DOHH2 (cell line): ENCODE measurements at regions not wholly inside any gene's neighbourhood (a gene's known extent, or its start where the extent isn't known, plus 50 kb on each side); places are given as distances from the start of the nearest gene placed in this dataset.

Experiments used
- H3F3A ChIP-seq: fragments of 200-600 bp; sonication (generic), shearing (Covaris generic); 2 replicates; pipeline ENCODE4 v1.6.0; 2016; ENCODE audit warnings: antibody characterized with exemption, mild to moderate bottlenecking; ENCODE audit not compliant: control insufficient read depth, insufficient read depth
- H3K27ac ChIP-seq: fragments of 200-600 bp; sonication (generic); 2 replicates; pipeline ENCODE4 v1.5.1; 2014; ENCODE audit warnings: low read depth, mild to moderate bottlenecking, low read length, moderate library complexity
- H3K27me3 ChIP-seq: fragments of 200-600 bp; sonication (generic); 2 replicates; pipeline ENCODE4 v1.6.1; 2014; ENCODE audit warnings: mild to moderate bottlenecking, low read length, mixed read lengths; ENCODE audit not compliant: control insufficient read depth
- H3K36me3 ChIP-seq: fragments of 200-600 bp; sonication (generic); 2 replicates; pipeline ENCODE4 v1.6.1; 2014; ENCODE audit warnings: mild to moderate bottlenecking, low read length, moderate library complexity, mixed read lengths; ENCODE audit not compliant: control insufficient read depth
- H3K4me1 ChIP-seq: fragments of 200-600 bp; sonication (generic); 2 replicates; pipeline ENCODE4 v1.6.1; 2014; ENCODE audit warnings: mild to moderate bottlenecking, low read length, mixed read lengths; ENCODE audit not compliant: control insufficient read depth
- H3K4me2 ChIP-seq: fragments of 200-600 bp; sonication (generic); 2 replicates; pipeline ENCODE4 v1.6.0; 2014; ENCODE audit warnings: mild to moderate bottlenecking, low read length, moderate library complexity
- H3K4me3 ChIP-seq: fragments of 200-600 bp; sonication (generic); 2 replicates; pipeline ENCODE4 v1.5.1; 2014; ENCODE audit warnings: mild to moderate bottlenecking, low read length, mixed read lengths
- H3K79me2 ChIP-seq: fragments of 200-600 bp; sonication (generic); 2 replicates; pipeline ENCODE4 v1.6.1; 2014; ENCODE audit warnings: mild to moderate bottlenecking, low read length, mixed read lengths; ENCODE audit not compliant: control insufficient read depth
- H3K9me2 ChIP-seq: fragments of 200-600 bp; sonication (generic); replicated peaks from 2 replicates; pipeline ENCODE4 v1.6.1; 2014; ENCODE audit warnings: mild to moderate bottlenecking, low read length, mixed read lengths; ENCODE audit not compliant: control insufficient read depth
- H3K9me3 ChIP-seq: fragments of 200-600 bp; sonication (generic); 2 replicates; pipeline ENCODE4 v1.6.1; 2014; ENCODE audit warnings: antibody characterized with exemption, low read length, mixed read lengths; ENCODE audit not compliant: control insufficient read depth, insufficient read depth
- H4K20me1 ChIP-seq: fragments of 200-600 bp; sonication (generic); 2 replicates; pipeline ENCODE4 v1.6.0; 2014; ENCODE audit warnings: low read depth, mild to moderate bottlenecking, antibody characterized with exemption, low read length, moderate library complexity; ENCODE audit not compliant: control insufficient read depth, insufficient read depth
- EZH2phosphoT487 ChIP-seq: fragments of 200-600 bp; sonication (generic); IDR thresholded peaks from 2 replicates; pipeline ENCODE4 v1.6.1; 2017; ENCODE audit warnings: borderline replicate concordance, mild to moderate bottlenecking, antibody characterized with exemption, low read length, moderate library complexity, mixed read lengths
- TF ChIP-seq, protein P1 (sequence below): fragments of 200-600 bp; sonication (generic); IDR thresholded peaks from one replicate; pipeline ENCODE4 v1.5.1; 2014; ENCODE audit warnings: antibody characterized with exemption, mild to moderate bottlenecking, low read depth, low read length; ENCODE audit not compliant: poor library complexity, severe bottlenecking

DNA sequence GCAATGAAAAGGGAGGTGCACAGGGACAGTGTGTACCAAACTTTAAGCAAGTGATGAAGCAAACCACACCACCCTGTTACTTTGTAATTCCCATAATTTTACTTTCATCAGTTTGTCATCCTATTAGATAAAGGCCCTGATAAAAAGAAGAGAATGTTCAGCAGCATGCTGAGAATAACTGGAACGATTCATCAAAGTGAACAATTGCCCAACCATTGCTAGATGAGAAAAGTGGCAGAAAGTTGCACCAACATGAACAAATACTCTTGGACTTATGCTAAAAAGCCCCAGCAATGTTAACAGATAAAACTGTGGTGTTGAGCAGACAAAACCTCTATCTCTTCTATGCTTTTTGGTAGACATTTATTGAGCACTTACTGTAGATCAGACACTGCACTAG, 75.5 kb upstream of the PCGF5 start:
- Histone ChIP-seq H3K36me3 (no peaks in the 10 kb centered on the region), H3F3A (no peaks in the 10 kb centered on the region), H3K27me3 (0 out of 2 replicates have a peak, but pooled peaks cover 7% of the 10 kb centered on the region), H3K4me3 (no peak overlapping the region), H3K79me2 (no peaks in the 10 kb centered on the region), H3K27ac (no peak overlapping the region), H4K20me1 (no peaks in the 10 kb centered on the region), H3K9me2 (no peaks in the 10 kb centered on the region), H3K4me2 (no peak overlapping the region), H3K9me3 (no peaks in the 10 kb centered on the region), H3K4me1 (no peaks in the 10 kb centered on the region)
- TF ChIP-seq, protein P1, sequence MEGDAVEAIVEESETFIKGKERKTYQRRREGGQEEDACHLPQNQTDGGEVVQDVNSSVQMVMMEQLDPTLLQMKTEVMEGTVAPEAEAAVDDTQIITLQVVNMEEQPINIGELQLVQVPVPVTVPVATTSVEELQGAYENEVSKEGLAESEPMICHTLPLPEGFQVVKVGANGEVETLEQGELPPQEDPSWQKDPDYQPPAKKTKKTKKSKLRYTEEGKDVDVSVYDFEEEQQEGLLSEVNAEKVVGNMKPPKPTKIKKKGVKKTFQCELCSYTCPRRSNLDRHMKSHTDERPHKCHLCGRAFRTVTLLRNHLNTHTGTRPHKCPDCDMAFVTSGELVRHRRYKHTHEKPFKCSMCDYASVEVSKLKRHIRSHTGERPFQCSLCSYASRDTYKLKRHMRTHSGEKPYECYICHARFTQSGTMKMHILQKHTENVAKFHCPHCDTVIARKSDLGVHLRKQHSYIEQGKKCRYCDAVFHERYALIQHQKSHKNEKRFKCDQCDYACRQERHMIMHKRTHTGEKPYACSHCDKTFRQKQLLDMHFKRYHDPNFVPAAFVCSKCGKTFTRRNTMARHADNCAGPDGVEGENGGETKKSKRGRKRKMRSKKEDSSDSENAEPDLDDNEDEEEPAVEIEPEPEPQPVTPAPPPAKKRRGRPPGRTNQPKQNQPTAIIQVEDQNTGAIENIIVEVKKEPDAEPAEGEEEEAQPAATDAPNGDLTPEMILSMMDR = no peak
- no peak for TF ChIP-seq EZH2phosphoT487

DNA sequence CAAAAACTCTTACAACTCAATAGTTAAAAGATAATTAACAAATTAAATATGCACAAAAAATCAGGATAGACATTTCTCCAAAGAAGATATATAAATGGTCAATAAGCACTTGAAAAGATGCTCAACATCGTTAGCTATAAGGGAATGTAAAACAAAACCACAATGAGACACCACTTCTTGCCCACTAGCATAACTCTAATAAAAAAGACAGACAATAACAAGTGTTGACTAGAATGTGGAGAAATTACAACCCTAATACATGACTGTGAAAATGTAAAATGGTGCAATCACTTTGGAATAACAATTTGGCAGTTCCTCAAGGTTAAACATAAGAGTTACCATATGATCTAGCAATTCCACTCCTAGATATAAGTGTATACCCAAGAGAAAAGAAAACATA, 74.3 kb upstream of the PCGF5 start:
- Histone ChIP-seq H3K9me2 (no peaks in the 10 kb centered on the region), H3K4me2 (no peak overlapping the region), H3K9me3 (no peaks in the 10 kb centered on the region), H3F3A (no peaks in the 10 kb centered on the region), H3K27ac (no peak overlapping the region), H3K27me3 (0 out of 2 replicates have a peak, but pooled peaks cover 7% of the 10 kb centered on the region), H4K20me1 (no peaks in the 10 kb centered on the region), H3K4me1 (no peaks in the 10 kb centered on the region), H3K79me2 (no peaks in the 10 kb centered on the region), H3K4me3 (no peak overlapping the region), H3K36me3 (no peaks in the 10 kb centered on the region)
- TF ChIP-seq, protein P1 = no peak
- no peak for TF ChIP-seq EZH2phosphoT487

DNA sequence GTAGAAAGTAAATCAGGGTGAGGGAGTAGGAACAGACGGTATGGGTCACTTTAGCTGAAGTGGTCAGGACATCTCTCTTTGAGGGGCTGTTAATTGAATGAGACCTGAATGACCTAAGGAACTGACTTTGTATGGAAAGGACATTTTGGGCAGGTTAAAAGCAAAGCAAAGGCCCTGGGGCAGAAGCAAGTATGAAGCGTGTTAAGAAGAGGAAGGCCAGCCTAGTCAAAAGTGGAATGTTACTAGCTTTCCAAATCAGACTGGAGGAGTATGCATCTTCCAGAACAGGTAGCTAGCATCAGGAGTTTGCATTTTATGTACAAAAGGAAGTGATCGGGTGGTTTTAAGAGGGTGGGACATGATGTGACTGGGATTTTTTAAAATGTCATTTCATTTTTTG, 70.9 kb upstream of the PCGF5 start:
- Histone ChIP-seq H3K79me2 (no peaks in the 10 kb centered on the region), H3K4me1 (no peaks in the 10 kb centered on the region), H3K27ac (no peak overlapping the region), H3K9me3 (no peaks in the 10 kb centered on the region), H4K20me1 (no peaks in the 10 kb centered on the region), H3K36me3 (no peaks in the 10 kb centered on the region), H3K4me2 (no peak overlapping the region), H3K27me3 (0 out of 2 replicates have a peak, but pooled peaks cover 5% of the 10 kb centered on the region), H3K4me3 (no peak overlapping the region), H3F3A (no peaks in the 10 kb centered on the region), H3K9me2 (no peaks in the 10 kb centered on the region)
- TF ChIP-seq EZH2phosphoT487 = no peak
- TF ChIP-seq, protein P1 = no peak
